GM21528 (cell line): ENCODE measurements at regions not wholly inside any gene's neighbourhood (a gene's known extent, or its start where the extent isn't known, plus 50 kb on each side); places are given as distances from the start of the nearest gene placed in this dataset.

Experiments used
- ATAC-seq: cut with Tn5 transposase; IDR thresholded peaks from one replicate; pipeline ENCODE4 v1.9.1; 2021; ENCODE audit warnings: mild to moderate bottlenecking, moderate library complexity; ENCODE audit not compliant: unreplicated experiment, low FRiP score

- no peak for ATAC-seq
Measured at GRCh38 chr10:3292636-3293035, 120.1 kb upstream of the PITRM1 start.

DNA sequence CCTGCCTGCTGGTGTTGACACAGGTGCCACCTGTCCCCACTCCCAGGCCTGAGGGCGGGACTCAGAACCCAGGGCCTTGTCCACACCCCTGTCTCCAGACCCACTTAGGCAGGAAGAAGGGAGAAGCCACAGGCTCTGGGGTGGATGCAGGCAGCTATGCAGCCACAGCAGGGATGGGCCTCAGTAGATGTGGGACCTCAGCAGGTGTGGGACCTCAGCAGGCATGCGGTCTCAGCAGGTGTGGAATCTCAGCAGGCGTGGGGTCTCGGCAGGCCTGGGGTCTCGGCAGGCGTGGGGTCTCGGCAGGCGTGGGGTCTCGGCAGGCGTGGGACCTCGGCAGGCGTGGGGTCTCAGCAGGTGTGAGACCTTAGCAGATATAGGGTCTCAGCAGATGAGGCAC lies 118.0 kb upstream of the PITRM1 start:
- no peak for ATAC-seq

- ATAC-seq, result no peak
Measured at GRCh38 chr10:3287572-3288445, 115.2 kb upstream of the PITRM1 start.

GRCh38 chr10:3282674-3283017 lies 110.1 kb upstream of the PITRM1 start:
- ATAC-seq, result no peak

DNA sequence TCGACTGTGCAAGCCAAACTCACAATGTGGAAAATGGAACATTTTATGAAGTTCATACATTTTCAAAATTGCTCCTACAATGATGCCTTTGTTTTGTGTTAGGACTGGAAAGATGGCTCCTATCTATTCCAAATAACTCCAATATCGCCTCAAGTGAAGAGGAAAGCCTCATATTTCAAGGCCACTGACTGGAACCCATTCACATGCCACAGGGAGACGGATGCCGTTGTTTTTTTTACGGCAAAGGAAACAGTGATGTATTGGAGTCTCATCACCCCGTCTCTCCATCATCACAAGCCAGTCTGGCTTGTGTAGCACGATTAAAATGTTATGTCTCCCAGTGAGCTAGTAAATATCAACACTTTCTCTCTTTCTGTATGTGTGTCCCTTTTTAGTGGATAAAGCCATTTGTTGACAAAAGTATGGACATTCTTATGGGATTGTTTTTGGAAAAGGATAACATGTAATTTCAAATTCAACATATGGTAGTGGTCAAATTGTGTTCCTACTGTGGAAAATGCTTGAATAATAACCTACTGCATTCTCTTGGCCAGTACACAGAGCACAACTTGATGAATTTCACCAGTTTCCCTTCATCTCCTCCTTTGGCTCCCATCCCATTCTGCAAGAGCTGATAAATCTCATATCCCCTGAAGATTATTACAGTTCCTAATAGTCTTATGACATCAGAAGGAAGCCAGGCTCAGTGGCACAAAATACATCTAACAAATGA lies 109.5 kb upstream of the PITRM1 start:
- no peak for ATAC-seq

DNA sequence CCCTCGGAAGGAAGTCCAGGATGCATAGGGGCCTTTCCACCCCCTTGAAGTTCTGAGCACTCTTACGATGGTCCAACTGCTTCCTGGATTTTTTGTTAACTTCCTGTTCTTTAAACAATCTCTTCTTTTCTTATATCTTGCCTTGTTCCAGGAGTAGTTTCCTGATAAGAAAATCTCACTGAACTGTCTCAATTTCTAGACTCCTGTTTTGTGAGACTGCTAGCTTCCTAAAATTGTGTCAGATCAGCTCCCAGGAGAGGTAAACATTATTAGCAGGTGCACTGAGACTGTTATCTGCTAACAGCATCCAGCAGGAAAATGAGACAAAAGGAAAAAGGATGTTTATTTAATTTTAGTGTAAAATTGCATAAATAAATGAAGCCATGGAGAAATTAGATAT lies 106.2 kb upstream of the PITRM1 start:
- no peak for ATAC-seq

- no peak for ATAC-seq
Measured at GRCh38 chr10:3277566-3277965, 105.0 kb upstream of the PITRM1 start.

DNA sequence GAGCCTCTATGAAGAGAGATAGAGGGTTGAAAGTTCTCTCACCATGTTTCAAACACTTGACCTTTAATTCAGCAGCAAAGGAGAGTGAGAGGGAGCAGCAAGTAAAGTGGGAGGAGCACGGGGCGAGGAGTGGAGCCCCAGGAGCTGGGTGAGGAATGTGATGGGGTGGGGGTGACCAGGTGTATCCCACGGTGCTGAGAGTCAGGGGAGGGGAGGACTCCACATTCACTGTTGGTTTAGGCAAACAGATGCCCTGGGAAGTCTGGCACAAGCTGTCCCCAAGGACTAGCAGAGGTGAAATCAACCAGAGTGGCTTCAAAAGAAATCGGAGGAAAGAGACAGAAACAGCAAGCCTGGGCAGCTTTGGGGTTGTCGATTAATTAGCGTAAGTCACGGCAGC lies 101.8 kb upstream of the PITRM1 start:
- ATAC-seq, result no peak

DNA sequence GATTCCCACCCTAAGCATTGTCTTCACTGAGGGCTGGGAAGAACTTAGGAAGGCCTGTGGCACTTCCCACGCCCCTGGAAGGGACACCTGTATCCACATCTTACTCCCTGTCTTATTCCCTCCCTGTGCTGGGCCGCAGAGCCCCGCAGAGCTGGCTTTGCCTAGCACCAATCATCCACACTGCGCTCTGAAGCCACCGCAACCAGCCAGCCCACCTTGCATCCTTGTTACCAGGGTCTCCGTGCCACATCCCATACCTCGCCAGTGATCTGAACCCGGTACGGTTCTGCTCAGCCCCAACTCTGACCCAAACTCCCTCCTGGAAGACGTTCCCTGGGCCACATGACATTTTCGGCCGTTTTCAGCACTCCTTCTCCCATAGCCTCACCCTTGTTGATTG lies 101.4 kb upstream of the PITRM1 start:
- no peak for ATAC-seq

DNA sequence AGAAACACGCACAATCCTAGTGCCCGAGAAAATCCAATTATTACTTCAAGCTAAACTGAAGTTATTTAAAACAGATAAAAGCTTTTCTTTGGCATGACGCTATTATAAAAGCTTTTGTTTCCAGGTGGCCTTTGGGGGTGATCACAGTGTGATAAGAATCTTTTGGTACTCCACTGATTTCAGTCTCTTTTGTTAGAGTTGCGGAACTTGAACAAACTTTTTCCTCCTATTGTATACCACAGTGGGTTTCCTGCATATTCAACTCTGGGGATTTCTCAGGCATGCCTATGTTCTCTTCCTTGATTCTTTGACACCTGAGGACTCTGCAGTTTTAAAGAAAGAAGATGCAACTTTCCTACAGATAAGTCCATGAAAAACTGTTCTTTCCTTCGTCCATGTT lies 99.7 kb upstream of the PITRM1 start:
- no peak for ATAC-seq

- no peak for ATAC-seq
Measured at GRCh38 chr10:3271354-3272115, 99.0 kb upstream of the PITRM1 start.

GRCh38 chr10:3270577-3271316 lies 98.2 kb upstream of the PITRM1 start:
- ATAC-seq, result no peak

DNA sequence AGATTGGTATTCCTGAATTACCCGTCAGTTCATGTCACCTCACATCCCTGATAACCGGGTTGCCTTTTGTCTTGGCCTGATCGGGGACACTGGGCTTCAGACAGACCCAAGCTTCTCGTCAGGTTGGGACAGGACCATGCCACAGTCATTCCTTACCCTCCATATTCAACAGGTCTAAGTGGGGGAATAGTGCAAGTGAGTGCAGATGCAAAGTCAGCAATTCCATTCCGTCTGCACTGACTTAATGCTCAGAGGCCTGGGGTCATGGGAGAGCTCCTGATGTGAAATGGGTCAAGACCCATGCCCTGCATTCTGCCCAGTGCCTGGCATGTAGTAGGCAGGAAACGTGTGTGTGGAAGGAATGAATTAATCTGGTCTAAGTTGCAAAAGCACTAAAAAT lies 95.4 kb upstream of the PITRM1 start:
- no peak for ATAC-seq

- no peak for ATAC-seq
Measured at GRCh38 chr10:3265088-3265487, 92.5 kb upstream of the PITRM1 start.

GRCh38 chr10:3264161-3264761 lies 91.7 kb upstream of the PITRM1 start:
- ATAC-seq, result no peak

GRCh38 chr10:3263747-3264146 lies 91.2 kb upstream of the PITRM1 start:
- no peak for ATAC-seq

DNA sequence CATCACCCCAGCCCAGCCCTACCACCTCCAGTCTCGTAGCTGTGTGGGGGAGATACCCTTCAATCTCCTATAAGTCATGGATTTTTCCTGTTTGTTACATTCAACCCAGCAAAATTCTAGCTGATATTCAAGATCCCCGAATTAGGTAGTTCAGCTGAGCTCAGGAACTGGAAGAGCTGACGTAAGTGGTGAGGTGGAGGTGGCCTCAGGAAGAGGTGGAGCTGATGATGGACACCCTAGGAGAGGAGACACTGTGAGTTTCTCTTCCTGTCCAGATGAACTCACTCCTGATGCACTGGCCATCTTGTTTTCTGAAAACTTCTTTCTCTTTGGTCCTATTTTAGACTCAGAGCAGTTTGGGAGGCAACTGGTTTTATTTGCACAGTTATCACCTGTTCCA lies 90.5 kb upstream of the PITRM1 start:
- no peak for ATAC-seq

GRCh38 chr10:3261921-3262320 lies 89.3 kb upstream of the PITRM1 start:
- no peak for ATAC-seq

DNA sequence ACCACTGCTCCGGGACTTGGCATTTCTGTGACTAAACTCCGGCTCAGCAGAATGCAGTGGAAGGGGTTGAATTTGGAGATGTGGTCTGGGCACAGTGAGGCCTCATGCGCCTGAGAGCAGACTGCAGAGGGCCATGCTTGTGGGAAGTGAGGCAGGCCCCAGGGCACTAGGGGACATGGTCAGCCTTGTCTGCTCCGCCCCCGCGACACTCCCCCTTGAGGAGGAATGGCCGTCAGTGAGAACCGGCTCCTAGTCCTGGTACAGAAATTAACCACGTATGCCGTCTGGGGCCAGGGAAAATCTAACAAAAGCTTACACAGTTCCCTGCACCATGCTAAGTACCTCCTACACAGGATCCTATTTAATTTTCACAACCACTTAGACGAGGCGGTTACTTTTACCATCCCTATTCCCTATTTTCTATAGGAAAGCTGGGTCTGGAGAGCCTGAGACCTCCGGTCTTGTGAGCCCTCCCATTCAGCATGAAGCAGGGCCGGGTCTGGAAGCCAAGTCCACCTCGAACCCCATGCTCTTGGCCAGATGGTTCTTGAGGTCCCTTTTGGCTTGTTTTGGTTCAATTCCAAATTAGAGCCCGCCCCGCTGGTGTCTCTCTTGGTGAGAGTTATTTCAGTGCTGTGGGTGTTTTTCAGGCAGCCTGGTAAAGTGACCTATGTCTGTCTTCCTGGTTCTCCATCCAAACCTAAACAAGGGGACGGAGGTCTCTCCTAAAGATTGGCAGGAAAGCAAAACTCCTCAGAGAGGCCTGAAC lies 87.7 kb upstream of the PITRM1 start:
- ATAC-seq, result no peak

DNA sequence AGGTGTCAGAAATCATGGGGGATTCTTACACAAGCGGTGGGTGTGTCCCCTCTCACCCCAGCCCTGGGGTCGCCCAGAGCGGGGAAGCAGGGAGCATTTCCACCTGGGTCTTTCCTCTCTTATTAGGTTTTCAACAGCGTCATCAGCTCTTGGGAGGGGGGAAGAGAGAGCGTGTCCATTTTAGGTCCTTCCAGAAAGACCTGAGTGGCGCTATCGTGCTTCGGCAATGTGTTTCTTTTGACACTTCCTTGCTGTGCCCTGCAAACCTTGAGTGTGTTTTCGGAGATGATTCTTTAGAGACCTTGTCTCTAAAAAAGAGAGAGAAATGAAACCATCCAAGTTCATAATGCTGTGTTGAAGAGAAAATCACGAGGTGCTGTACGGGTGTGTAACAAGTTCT lies 86.9 kb upstream of the PITRM1 start:
- no peak for ATAC-seq
